ENCODE measurements at regions not wholly inside any gene's neighbourhood (a gene's known extent, or its start where the extent isn't known, plus 50 kb on each side); places are given as distances from the start of the nearest gene placed in this dataset.

GRCh38 chr7:18198868-18199267 lies 171.2 kb upstream of the PRPS1L1 start (continued):
- TF ChIP-seq, protein P1, sequence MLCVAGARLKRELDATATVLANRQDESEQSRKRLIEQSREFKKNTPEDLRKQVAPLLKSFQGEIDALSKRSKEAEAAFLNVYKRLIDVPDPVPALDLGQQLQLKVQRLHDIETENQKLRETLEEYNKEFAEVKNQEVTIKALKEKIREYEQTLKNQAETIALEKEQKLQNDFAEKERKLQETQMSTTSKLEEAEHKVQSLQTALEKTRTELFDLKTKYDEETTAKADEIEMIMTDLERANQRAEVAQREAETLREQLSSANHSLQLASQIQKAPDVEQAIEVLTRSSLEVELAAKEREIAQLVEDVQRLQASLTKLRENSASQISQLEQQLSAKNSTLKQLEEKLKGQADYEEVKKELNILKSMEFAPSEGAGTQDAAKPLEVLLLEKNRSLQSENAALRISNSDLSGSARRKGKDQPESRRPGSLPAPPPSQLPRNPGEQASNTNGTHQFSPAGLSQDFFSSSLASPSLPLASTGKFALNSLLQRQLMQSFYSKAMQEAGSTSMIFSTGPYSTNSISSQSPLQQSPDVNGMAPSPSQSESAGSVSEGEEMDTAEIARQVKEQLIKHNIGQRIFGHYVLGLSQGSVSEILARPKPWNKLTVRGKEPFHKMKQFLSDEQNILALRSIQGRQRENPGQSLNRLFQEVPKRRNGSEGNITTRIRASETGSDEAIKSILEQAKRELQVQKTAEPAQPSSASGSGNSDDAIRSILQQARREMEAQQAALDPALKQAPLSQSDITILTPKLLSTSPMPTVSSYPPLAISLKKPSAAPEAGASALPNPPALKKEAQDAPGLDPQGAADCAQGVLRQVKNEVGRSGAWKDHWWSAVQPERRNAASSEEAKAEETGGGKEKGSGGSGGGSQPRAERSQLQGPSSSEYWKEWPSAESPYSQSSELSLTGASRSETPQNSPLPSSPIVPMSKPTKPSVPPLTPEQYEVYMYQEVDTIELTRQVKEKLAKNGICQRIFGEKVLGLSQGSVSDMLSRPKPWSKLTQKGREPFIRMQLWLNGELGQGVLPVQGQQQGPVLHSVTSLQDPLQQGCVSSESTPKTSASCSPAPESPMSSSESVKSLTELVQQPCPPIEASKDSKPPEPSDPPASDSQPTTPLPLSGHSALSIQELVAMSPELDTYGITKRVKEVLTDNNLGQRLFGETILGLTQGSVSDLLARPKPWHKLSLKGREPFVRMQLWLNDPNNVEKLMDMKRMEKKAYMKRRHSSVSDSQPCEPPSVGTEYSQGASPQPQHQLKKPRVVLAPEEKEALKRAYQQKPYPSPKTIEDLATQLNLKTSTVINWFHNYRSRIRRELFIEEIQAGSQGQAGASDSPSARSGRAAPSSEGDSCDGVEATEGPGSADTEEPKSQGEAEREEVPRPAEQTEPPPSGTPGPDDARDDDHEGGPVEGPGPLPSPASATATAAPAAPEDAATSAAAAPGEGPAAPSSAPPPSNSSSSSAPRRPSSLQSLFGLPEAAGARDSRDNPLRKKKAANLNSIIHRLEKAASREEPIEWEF (IDR thresholded peaks at IDR 0.05; ENCODE audit: insufficient replicate concordance, low read depth, low read length): no peak
- no peak for TF ChIP-seq CREM (IDR thresholded peaks at IDR 0.05; ENCODE audit: low read depth)
- TF ChIP-seq, protein P2, sequence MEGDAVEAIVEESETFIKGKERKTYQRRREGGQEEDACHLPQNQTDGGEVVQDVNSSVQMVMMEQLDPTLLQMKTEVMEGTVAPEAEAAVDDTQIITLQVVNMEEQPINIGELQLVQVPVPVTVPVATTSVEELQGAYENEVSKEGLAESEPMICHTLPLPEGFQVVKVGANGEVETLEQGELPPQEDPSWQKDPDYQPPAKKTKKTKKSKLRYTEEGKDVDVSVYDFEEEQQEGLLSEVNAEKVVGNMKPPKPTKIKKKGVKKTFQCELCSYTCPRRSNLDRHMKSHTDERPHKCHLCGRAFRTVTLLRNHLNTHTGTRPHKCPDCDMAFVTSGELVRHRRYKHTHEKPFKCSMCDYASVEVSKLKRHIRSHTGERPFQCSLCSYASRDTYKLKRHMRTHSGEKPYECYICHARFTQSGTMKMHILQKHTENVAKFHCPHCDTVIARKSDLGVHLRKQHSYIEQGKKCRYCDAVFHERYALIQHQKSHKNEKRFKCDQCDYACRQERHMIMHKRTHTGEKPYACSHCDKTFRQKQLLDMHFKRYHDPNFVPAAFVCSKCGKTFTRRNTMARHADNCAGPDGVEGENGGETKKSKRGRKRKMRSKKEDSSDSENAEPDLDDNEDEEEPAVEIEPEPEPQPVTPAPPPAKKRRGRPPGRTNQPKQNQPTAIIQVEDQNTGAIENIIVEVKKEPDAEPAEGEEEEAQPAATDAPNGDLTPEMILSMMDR (IDR thresholded peaks at IDR 0.05 in 2 of 3, conservative IDR thresholded peaks at IDR 0.05 in 1 of 3; ENCODE audit: control insufficient read depth in 2 of 3, extremely low read depth in 1 of 3, insufficient read depth in 1 of 3, low read depth in 3 of 3, low read length in 3 of 3): no peak
- no peak for TF ChIP-seq NRF1 (conservative IDR thresholded peaks at IDR 0.05; ENCODE audit: low read depth, low read length)
- TF ChIP-seq JUNB (IDR thresholded peaks at IDR 0.05): no peak
- TF ChIP-seq STAT1 (conservative IDR thresholded peaks at IDR 0.05): no peak
